Cardiac muscle cell (in vitro differentiated cells and primary cell): ENCODE measurements at regions not wholly inside any gene's neighbourhood (a gene's known extent, or its start where the extent isn't known, plus 50 kb on each side); places are given as distances from the start of the nearest gene placed in this dataset.

Experiments used
- DNase-seq, 2 donors: peaks; one replicate each; pipeline versions ENCODE4 v3.0.0 to v3.0.0-alpha.2; 2010 to 2017; ENCODE audit warnings: low read depth in 1 of 2, low spot score in 1 of 2
- H3K27ac ChIP-seq: fragments of 200-600 bp; sonication (generic); 2 replicates; pipeline ENCODE4 v1.5.1; 2016
- H3K27me3 ChIP-seq: fragments of 200-600 bp; sonication (generic); 2 replicates; pipeline ENCODE4 v1.6.0; 2016; ENCODE audit warnings: control low read depth
- H3K36me3 ChIP-seq: fragments of 200-600 bp; sonication (generic); 2 replicates; pipeline ENCODE4 v1.5.1; 2016; ENCODE audit warnings: control low read depth
- H3K4me1 ChIP-seq: fragments of 200-600 bp; sonication (generic); 2 replicates; pipeline ENCODE4 v1.8.1; 2017; ENCODE audit warnings: low read depth, mild to moderate bottlenecking, mixed run types
- H3K4me3 ChIP-seq: fragments of 200-600 bp; sonication (generic); 2 replicates; pipeline ENCODE4 v1.5.1; 2016; ENCODE audit warnings: mild to moderate bottlenecking
- H3K9me3 ChIP-seq: fragments of 200-600 bp; sonication (generic); 2 replicates; pipeline ENCODE4 v1.5.1; 2017; ENCODE audit warnings: low read depth, mild to moderate bottlenecking, control low read depth
- TF ChIP-seq, protein P1 (sequence below): IDR thresholded peaks from 2 replicates; pipeline ENCODE4 v1.5.1; 2012; ENCODE audit warnings: low read depth, mild to moderate bottlenecking, low read length

DNA sequence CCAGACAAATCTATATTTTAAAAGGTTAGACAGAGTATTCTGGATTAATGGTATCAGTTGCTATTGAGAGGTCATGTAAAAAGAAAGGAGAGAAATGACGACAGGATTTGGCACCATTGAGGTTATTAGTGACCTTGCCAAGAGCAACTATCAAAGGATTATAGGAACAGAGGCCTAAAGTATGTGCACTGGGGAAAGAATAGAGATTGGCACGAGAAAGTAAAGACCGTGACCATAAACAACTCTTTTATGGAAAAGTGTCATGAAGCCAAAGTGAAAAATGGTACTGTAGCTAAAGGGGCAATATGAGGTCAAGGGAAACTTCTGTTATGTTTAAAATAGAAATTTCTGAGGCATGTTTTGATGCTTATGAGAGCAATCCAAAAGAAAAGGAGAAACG is 115.2 kb upstream of the KIF2B start:
- H3K36me3 ChIP-seq, result no peaks in the 10 kb centered on the region
- peaks cover 9% of the 10 kb centered on the region for H3K4me1 ChIP-seq
- no peak for DNase-seq
- H3K27ac ChIP-seq, result no peak overlapping the region
- H3K4me3 ChIP-seq, result no peak overlapping the region
- TF ChIP-seq, protein P1, sequence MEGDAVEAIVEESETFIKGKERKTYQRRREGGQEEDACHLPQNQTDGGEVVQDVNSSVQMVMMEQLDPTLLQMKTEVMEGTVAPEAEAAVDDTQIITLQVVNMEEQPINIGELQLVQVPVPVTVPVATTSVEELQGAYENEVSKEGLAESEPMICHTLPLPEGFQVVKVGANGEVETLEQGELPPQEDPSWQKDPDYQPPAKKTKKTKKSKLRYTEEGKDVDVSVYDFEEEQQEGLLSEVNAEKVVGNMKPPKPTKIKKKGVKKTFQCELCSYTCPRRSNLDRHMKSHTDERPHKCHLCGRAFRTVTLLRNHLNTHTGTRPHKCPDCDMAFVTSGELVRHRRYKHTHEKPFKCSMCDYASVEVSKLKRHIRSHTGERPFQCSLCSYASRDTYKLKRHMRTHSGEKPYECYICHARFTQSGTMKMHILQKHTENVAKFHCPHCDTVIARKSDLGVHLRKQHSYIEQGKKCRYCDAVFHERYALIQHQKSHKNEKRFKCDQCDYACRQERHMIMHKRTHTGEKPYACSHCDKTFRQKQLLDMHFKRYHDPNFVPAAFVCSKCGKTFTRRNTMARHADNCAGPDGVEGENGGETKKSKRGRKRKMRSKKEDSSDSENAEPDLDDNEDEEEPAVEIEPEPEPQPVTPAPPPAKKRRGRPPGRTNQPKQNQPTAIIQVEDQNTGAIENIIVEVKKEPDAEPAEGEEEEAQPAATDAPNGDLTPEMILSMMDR, result no peak
- no peaks in the 10 kb centered on the region for H3K9me3 ChIP-seq
- H3K27me3 ChIP-seq, result no peaks in the 10 kb centered on the region

DNA sequence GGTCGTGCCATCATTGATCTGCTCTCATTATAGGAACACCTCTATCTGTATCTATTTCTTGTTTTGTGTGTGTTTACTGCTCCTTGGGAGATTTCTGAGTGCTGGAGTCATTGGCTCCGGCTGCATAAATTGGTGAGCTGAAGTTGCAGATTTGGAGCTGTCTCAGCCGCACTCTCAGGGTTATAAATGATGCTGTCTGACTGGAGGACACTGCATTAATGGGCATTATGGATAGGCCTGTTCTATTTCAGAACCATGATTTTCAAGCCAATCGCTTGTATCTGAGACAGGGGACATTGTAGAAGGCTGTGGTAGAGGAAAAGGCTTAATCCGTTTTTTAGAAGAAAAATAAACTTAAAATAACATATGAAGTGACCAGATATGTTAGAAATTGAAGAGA is 126.4 kb upstream of the KIF2B start:
- Histone ChIP-seq H3K4me1 (no peaks in the 10 kb centered on the region), H3K9me3 (no peaks in the 10 kb centered on the region), H3K27ac (no peak overlapping the region), H3K4me3 (no peak overlapping the region), H3K36me3 (no peaks in the 10 kb centered on the region), H3K27me3 (no peaks in the 10 kb centered on the region)
- DNase-seq, result no peak
- TF ChIP-seq, protein P1, result no peak

DNA sequence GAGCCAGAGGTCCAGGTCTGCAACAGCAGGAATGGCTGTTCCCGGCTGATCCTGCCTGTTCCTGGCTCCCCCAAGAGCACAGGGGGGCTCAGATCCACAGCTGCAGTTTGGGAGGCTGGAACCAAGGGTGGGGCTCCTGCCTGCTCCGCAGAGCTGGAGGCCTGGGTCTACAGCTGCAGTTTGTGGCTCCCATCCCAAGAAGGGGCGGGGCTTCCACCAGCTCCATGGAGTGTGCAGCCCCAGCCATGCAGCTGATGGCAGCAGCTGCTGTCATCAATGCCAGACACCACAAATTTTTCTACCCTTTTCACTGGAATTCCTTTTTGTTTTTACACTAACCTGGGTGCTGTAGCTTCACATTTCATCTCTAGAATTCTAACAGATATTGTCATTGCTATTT is 135.4 kb upstream of the KIF2B start:
- Histone ChIP-seq H3K4me1 (no peaks in the 10 kb centered on the region), H3K27ac (no peak overlapping the region), H3K4me3 (no peak overlapping the region), H3K27me3 (no peaks in the 10 kb centered on the region), H3K36me3 (no peaks in the 10 kb centered on the region), H3K9me3 (no peaks in the 10 kb centered on the region)
- TF ChIP-seq, protein P1, result no peak
- DNase-seq, result no peak

DNA sequence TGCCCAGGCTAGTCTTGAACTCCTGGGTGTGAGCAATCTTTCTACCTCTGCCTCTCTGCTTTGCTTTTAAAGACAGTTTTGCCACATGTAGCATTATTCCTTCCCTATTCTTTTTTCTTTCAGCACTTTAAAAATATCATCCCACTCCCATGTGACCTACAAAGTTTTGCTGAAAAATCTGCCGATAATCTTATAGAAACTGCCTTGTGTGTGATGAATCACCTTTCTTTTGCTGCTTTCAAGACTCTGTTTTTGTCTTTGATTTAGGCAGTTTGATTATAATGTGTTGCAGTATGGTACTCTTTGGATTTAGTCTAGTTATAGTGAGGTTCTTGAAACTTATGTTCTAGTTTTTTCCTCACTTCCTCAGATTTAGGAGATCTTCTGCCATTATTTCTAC is 142.0 kb upstream of the KIF2B start:
- Histone ChIP-seq H3K9me3 (no peaks in the 10 kb centered on the region), H3K4me1 (no peaks in the 10 kb centered on the region), H3K36me3 (no peaks in the 10 kb centered on the region), H3K4me3 (no peak overlapping the region), H3K27me3 (no peaks in the 10 kb centered on the region), H3K27ac (no peak overlapping the region)
- DNase-seq, result no peak
- TF ChIP-seq, protein P1, result no peak

DNA sequence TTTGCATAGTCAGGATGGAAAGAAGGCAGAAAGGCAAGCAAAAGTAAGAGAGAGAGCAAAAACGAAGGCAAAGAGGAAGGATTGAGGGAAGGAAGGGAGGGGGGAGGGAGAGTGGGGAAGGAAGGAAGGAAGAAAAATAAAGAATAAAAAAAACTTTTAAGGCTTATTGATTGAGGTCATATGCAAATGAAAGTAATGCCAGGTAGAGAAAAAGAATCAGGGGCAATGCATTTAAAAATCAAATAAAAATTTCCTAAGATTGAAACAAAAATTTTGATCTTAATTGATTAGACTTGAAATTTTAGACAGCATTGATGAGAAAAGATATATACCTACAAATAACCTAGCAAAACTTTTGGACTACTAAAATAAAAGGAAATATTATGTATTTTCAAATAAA is 153.9 kb upstream of the KIF2B start:
- Histone ChIP-seq H3K9me3 (no peaks in the 10 kb centered on the region), H3K27ac (no peak overlapping the region), H3K4me3 (no peak overlapping the region), H3K27me3 (no peaks in the 10 kb centered on the region), H3K4me1 (no peaks in the 10 kb centered on the region), H3K36me3 (no peaks in the 10 kb centered on the region)
- TF ChIP-seq, protein P1, result no peak
- DNase-seq, result no peak

DNA sequence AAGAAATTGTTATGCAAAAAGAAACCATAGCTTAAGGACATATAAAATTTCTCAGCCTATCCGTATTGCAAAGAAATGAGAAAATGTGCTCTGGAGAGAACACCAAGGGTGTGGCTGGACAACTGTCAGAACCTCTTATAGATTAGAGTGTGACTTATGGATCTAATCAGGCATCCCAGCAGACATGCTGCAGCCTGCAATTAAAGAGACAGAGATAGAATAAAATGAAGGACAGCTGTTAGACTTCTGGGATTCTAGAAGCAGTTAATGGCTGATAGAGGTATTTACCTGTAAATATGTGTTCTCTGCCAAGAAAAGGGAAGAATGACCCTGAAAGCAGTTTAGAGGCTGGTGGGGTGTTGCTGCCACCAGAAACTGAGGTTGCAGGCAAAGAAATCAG is 160.1 kb upstream of the KIF2B start:
- Histone ChIP-seq H3K27ac (no peak overlapping the region), H3K36me3 (no peaks in the 10 kb centered on the region), H3K4me1 (peaks cover 11% of the 10 kb centered on the region), H3K27me3 (no peaks in the 10 kb centered on the region), H3K4me3 (no peak overlapping the region), H3K9me3 (no peaks in the 10 kb centered on the region)
- TF ChIP-seq, protein P1, result no peak
- DNase-seq, result no peak
